CD4-positive, alpha-beta T cell (primary cell): ENCODE measurements at regions not wholly inside any gene's neighbourhood (a gene's known extent, or its start where the extent isn't known, plus 50 kb on each side); places are given as distances from the start of the nearest gene placed in this dataset.

Experiments used
- ATAC-seq: fragments of 200-7000 bp; cut with Tn5 transposase; one replicate; pipeline ENCODE4 v1.10.0; 2022; ENCODE audit warnings: mild to moderate bottlenecking; ENCODE audit not compliant: poor library complexity
- CTCF ChIA-PET: fragments of 350-600 bp; sonication (Branson Sonifier 250); formaldehyde crosslinking; loops from one replicate; lab custom pipeline; 2021; ENCODE audit warnings: antibody characterized with exemption, inconsistent platforms; lab: Charles Lee
- POLR2A ChIA-PET: fragments of 350-600 bp; sonication (Branson Sonifier 250); formaldehyde crosslinking; loops from one replicate; lab custom pipeline; 2021; ENCODE audit warnings: antibody characterized with exemption, inconsistent platforms; lab: Charles Lee
- DNase-seq, 14 experiments: peaks; one replicate each; pipeline ENCODE4 v3.0.0-alpha.2; 2013 to 2020; ENCODE audit warnings: mixed read lengths in 2 of 14
- H3K27ac ChIP-seq, 2 donors: one replicate each; pipeline versions ENCODE4 v1.5.1 to v1.7.0; 2013; ENCODE audit warnings: low read length in 2 of 2, low read depth in 1 of 2, mild to moderate bottlenecking in 1 of 2
- H3K27me3 ChIP-seq, 2 experiments: 1 replicate in 1 of 2; 2 replicates in 1 of 2; pipeline versions ENCODE4 v1.6.1 to v1.7.0; 2013; ENCODE audit warnings: low read length in 2 of 2, control low read depth in 1 of 2, mild to moderate bottlenecking in 1 of 2, moderate library complexity in 1 of 2; ENCODE audit not compliant: insufficient read depth in 2 of 2, control insufficient read depth in 1 of 2
- H3K36me3 ChIP-seq: one replicate; pipeline ENCODE4 v1.6.1; 2013; ENCODE audit warnings: low read length, control low read depth; ENCODE audit not compliant: insufficient read depth
- H3K4me1 ChIP-seq: one replicate; pipeline ENCODE4 v1.6.1; 2013; ENCODE audit warnings: low read length, control low read depth; ENCODE audit not compliant: insufficient read depth
- H3K4me3 ChIP-seq: one replicate; pipeline ENCODE4 v1.5.1; 2013; ENCODE audit warnings: mild to moderate bottlenecking, low read length, moderate library complexity
- H3K9me3 ChIP-seq, 2 experiments: 1 replicate in 1 of 2; 2 replicates in 1 of 2; pipeline versions ENCODE4 v1.6.1 to v1.7.0; 2013; ENCODE audit warnings: low read length in 2 of 2, mild to moderate bottlenecking in 2 of 2, control low read depth in 1 of 2, moderate library complexity in 1 of 2; ENCODE audit not compliant: control insufficient read depth in 1 of 2, insufficient read depth in 1 of 2
- H3K27ac Mint-ChIP-seq: one replicate; pipeline ENCODE4 v1.8.0; 2020; ENCODE audit warnings: mixed read lengths
- H3K27me3 Mint-ChIP-seq: one replicate; pipeline ENCODE4 v1.8.0; 2021; ENCODE audit warnings: mixed read lengths
- H3K36me3 Mint-ChIP-seq: one replicate; pipeline ENCODE4 v1.8.0; 2021; ENCODE audit warnings: low read depth, mixed read lengths
- H3K4me1 Mint-ChIP-seq: one replicate; pipeline ENCODE4 v1.8.0; 2021; ENCODE audit warnings: low read depth, mixed read lengths
- H3K4me3 Mint-ChIP-seq: one replicate; pipeline ENCODE4 v1.8.0; 2020; ENCODE audit warnings: mild to moderate bottlenecking, mixed read lengths
- H3K9me3 Mint-ChIP-seq: one replicate; pipeline ENCODE4 v1.8.0; 2020; ENCODE audit warnings: mixed read lengths
- CTCF ChIP-seq: fragments of 200-600 bp; IDR thresholded peaks from one replicate; pipeline ENCODE4 v1.8.0; 2022; ENCODE audit warnings: antibody characterized with exemption, mild to moderate bottlenecking
- intact Hi-C, 2 experiments: fragments of 100-400 bp; cut with DNase I in 1 of 2; cut with micrococcal nuclease in 1 of 2; formaldehyde crosslinking; loops; one replicate each; pipeline versions ENCODE4 v1.15.1 to v1.9.0; 2023 to 2025; cut with DNase I, micrococcal nuclease

GRCh38 chr2:850429-850828 lies 100.2 kb upstream of the SNTG2 start:
- CTCF ChIA-PET, result no interaction called here

GRCh38 chr2:848099-848498 lies 102.5 kb upstream of the SNTG2 start:
- H3K4me3 Mint-ChIP-seq, result no peak overlapping the region
- intact Hi-C loops, result no loop called here

More at GRCh38 chr2:850429-850828, 100.2 kb upstream of the SNTG2 start:
- POLR2A ChIA-PET, result no interaction called here
- Histone ChIP-seq H3K36me3 (no peaks in the 10 kb centered on the region), H3K4me3 (no peak overlapping the region), H3K9me3 (peaks cover 0 to 26% of the 10 kb centered on the region in 2 experiments), H3K27me3 (no peaks in the 10 kb centered on the region), H3K4me1 (peaks cover 11% of the 10 kb centered on the region), H3K27ac (no peak overlapping the region)
- Mint-ChIP-seq H3K36me3 (no peaks in the 10 kb centered on the region), H3K4me3 (no peak overlapping the region), H3K9me3 (peaks cover 2% of the 10 kb centered on the region), H3K4me1 (peaks cover 6% of the 10 kb centered on the region), H3K27ac (no peak overlapping the region), H3K27me3 (no peaks in the 10 kb centered on the region)
- DNase-seq (no peak), ATAC-seq (no peak)
- intact Hi-C loops, result no loop called here
- TF ChIP-seq CTCF, result no peak

GRCh38 chr2:847669-848068 lies 103.0 kb upstream of the SNTG2 start:
- no peak for TF ChIP-seq CTCF
- no peaks in the 10 kb centered on the region for H3K4me1 Mint-ChIP-seq
- no peaks in the 10 kb centered on the region for H3K27me3 ChIP-seq
- H3K27me3 Mint-ChIP-seq, result peaks cover 8% of the 10 kb centered on the region
- H3K4me3 ChIP-seq, result no peak overlapping the region
- ATAC-seq, result no peak
- H3K36me3 Mint-ChIP-seq, result no peaks in the 10 kb centered on the region
- no peak overlapping the region for H3K27ac ChIP-seq
- H3K27ac Mint-ChIP-seq, result no peak overlapping the region
- DNase-seq, result no peak
- H3K9me3 Mint-ChIP-seq, result no peaks in the 10 kb centered on the region
- CTCF ChIA-PET, result no interaction called here
- intact Hi-C loops, result no loop called here
- H3K36me3 ChIP-seq, result no peaks in the 10 kb centered on the region
- no peaks in the 10 kb centered on the region for H3K4me1 ChIP-seq
- peaks cover 0 to 10% of the 10 kb centered on the region in 2 experiments for H3K9me3 ChIP-seq
- no peak overlapping the region for H3K4me3 Mint-ChIP-seq
- POLR2A ChIA-PET, result no interaction called here

More at GRCh38 chr2:848099-848498, 102.5 kb upstream of the SNTG2 start:
- Mint-ChIP-seq H3K27ac (no peak overlapping the region), H3K27me3 (peaks cover 8% of the 10 kb centered on the region), H3K36me3 (no peaks in the 10 kb centered on the region), H3K4me1 (no peaks in the 10 kb centered on the region), H3K9me3 (no peaks in the 10 kb centered on the region)
- H3K4me3 ChIP-seq, result no peak overlapping the region
- DNase-seq (no peak), ATAC-seq (no peak)
- peaks cover 0 to 10% of the 10 kb centered on the region in 2 experiments for H3K9me3 ChIP-seq
- no peaks in the 10 kb centered on the region for H3K36me3 ChIP-seq
- POLR2A ChIA-PET, result no interaction called here
- CTCF ChIA-PET, result no interaction called here
- no peak for TF ChIP-seq CTCF
- H3K27ac ChIP-seq, result no peak overlapping the region
- no peaks in the 10 kb centered on the region for H3K4me1 ChIP-seq
- H3K27me3 ChIP-seq, result no peaks in the 10 kb centered on the region
